HepG2 (cell line): ENCODE measurements at regions not wholly inside any gene's neighbourhood (a gene's known extent, or its start where the extent isn't known, plus 50 kb on each side); places are given as distances from the start of the nearest gene placed in this dataset.

Source experiments
- ATAC-seq: fragments of 200-7000 bp; cut with Tn5 transposase; 3 replicates; pipeline ENCODE4 v1.9.1; 2020; ENCODE audit warnings: mild to moderate bottlenecking, moderate library complexity
- BruUV-seq: library from RNA; stranded (reverse); fragments of 400-500 nt; replicated peaks from 2 replicates; lab custom pipeline; 2021; lab: Mats Ljungman, UMichigan
- CTCF ChIA-PET: fragments of 300-600 bp; formaldehyde crosslinking; extraction: SDS; loops from one replicate; lab custom pipeline; 2021; ENCODE audit warnings: low total read pairs, inconsistent platforms, low intra/inter-chr PET ratio; lab: Yijun Ruan, JAX
- POLR2A ChIA-PET: fragments of 350-600 bp; sonication (Branson Sonifier 250); formaldehyde crosslinking; loops from one replicate; lab custom pipeline; 2020; ENCODE audit warnings: antibody characterized with exemption, inconsistent platforms; lab: Yijun Ruan, JAX
- DNase-seq: peaks from one replicate; pipeline ENCODE4 v3.0.0-alpha.2; 2015; ENCODE audit warnings: low spot score
- FAIRE-seq: peaks from 3 replicates; lab custom pipeline; 2011; peaks lifted over from hg19 to GRCh38; lab: Jason Lieb, UNC
- H2AFZ ChIP-seq: one replicate; pipeline ENCODE4 v1.6.1; 2011; ENCODE audit warnings: low read length, inconsistent platforms
- H3K27ac ChIP-seq: fragments of 300-600 bp; 3 replicates; pipeline ENCODE4 v1.8.0; 2011; ENCODE audit warnings: mixed run types, mild to moderate bottlenecking, mixed read lengths, low read length, inconsistent platforms; ENCODE audit not compliant: insufficient read depth; ENCODE audit errors: extremely low read length
- H3K27me3 ChIP-seq, 2 experiments: fragments of 200-600 bp in 1 of 2; 2 replicates in 1 of 2; 3 replicates in 1 of 2; pipeline versions ENCODE4 v1.6.0 to v1.8.0; 2011; ENCODE audit warnings: low read length in 2 of 2, mild to moderate bottlenecking in 2 of 2, moderate library complexity in 2 of 2, inconsistent platforms in 1 of 2; ENCODE audit not compliant: insufficient read depth in 2 of 2, control insufficient read depth in 1 of 2
- H3K36me3 ChIP-seq, 2 experiments: fragments of 200-600 bp in 1 of 2; replicated peaks in 1 of 2; 2 replicates in 1 of 2; 3 replicates in 1 of 2; pipeline versions ENCODE4 v1.5.1 to v1.8.0; 2011; ENCODE audit warnings: low read length in 2 of 2, inconsistent platforms in 1 of 2; ENCODE audit not compliant: insufficient read depth in 2 of 2, control insufficient read depth in 1 of 2
- H3K4me1 ChIP-seq: 2 replicates; pipeline ENCODE4 v1.5.1; 2012; ENCODE audit warnings: low read length, inconsistent platforms; ENCODE audit not compliant: insufficient read depth
- H3K4me2 ChIP-seq: 2 replicates; pipeline ENCODE4 v1.6.0; 2011; ENCODE audit warnings: low read depth, low read length, inconsistent platforms
- H3K4me3 ChIP-seq, 3 experiments: fragments of 200-600 bp in 1 of 3; sonication (generic), shearing (Covaris generic) in 1 of 3; replicated peaks in 1 of 3; 2 replicates each; pipeline ENCODE4 v1.5.1; 2011 to 2016; ENCODE audit warnings: low read length in 3 of 3, inconsistent platforms in 2 of 3, low read depth in 2 of 3, mild to moderate bottlenecking in 2 of 3, control low read depth in 1 of 3, mixed read lengths in 1 of 3; ENCODE audit not compliant: insufficient read depth in 1 of 3
- H3K79me2 ChIP-seq: one replicate; pipeline ENCODE4 v1.6.1; 2011; ENCODE audit warnings: low read length, inconsistent platforms; ENCODE audit not compliant: insufficient read depth
- H3K9ac ChIP-seq: 2 replicates; pipeline ENCODE4 v1.6.0; 2011; ENCODE audit warnings: mild to moderate bottlenecking, low read depth, low read length, inconsistent platforms; ENCODE audit not compliant: insufficient read depth
- H3K9me3 ChIP-seq: 2 replicates; pipeline ENCODE4 v1.5.1; 2012; ENCODE audit warnings: mild to moderate bottlenecking, low read length
- H4K20me1 ChIP-seq: 2 replicates; pipeline ENCODE4 v1.6.0; 2011; ENCODE audit warnings: inconsistent platforms, mild to moderate bottlenecking, low read length, moderate library complexity; ENCODE audit not compliant: insufficient read depth
- FOXO4 ChIP-seq: sonication (generic); formaldehyde crosslinking; conservative IDR thresholded peaks from 2 replicates; pipeline ENCODE4 v1.8.1; 2023; ENCODE audit warnings: missing genetic modification reagents
- ISX ChIP-seq: sonication (generic); formaldehyde crosslinking; conservative IDR thresholded peaks from 2 replicates; pipeline ENCODE4 v1.5.0; 2020; ENCODE audit warnings: missing genetic modification reagents
- NFRKB ChIP-seq: fragments of 450-650 bp; IDR thresholded peaks from 2 replicates; pipeline ENCODE4 v1.6.1; 2017
- NR2F2 ChIP-seq: IDR thresholded peaks from 2 replicates; pipeline ENCODE4 v1.6.1; 2012; ENCODE audit warnings: low read depth, inconsistent platforms, borderline replicate concordance
- PPARG ChIP-seq: conservative IDR thresholded peaks from 2 replicates; pipeline ENCODE4 v1.6.1; 2016; ENCODE audit warnings: missing biosample characterization, missing genetic modification reagents
- RORA ChIP-seq: sonication (generic); formaldehyde crosslinking; IDR thresholded peaks from 2 replicates; pipeline ENCODE4 v1.5.0; 2020; ENCODE audit warnings: mild to moderate bottlenecking, missing genetic modification reagents, moderate library complexity
- SMAD1 ChIP-seq: sonication (generic); formaldehyde crosslinking; IDR thresholded peaks from 2 replicates; pipeline ENCODE4 v1.4.0; 2020; ENCODE audit warnings: missing genetic modification reagents, low read depth, mild to moderate bottlenecking, borderline replicate concordance
- SNAPC2 ChIP-seq: sonication (generic); formaldehyde crosslinking; IDR thresholded peaks from 2 replicates; pipeline ENCODE4 v1.8.1; 2022; ENCODE audit warnings: mild to moderate bottlenecking, missing genetic modification reagents
- ZNF263 ChIP-seq: sonication (generic); formaldehyde crosslinking; IDR thresholded peaks from 2 replicates; pipeline ENCODE4 v1.4.0; 2020; ENCODE audit warnings: missing genetic modification reagents
- ZNF331 ChIP-seq: sonication (generic); formaldehyde crosslinking; IDR thresholded peaks from 2 replicates; pipeline ENCODE4 v1.4.0; 2020; ENCODE audit warnings: missing genetic modification reagents
- ZNF367 ChIP-seq: sonication (generic); formaldehyde crosslinking; IDR thresholded peaks from 2 replicates; pipeline ENCODE4 v1.4.0; 2020; ENCODE audit warnings: missing genetic modification reagents, borderline replicate concordance
- ZNF382 ChIP-seq: sonication (generic); formaldehyde crosslinking; IDR thresholded peaks from 2 replicates; pipeline ENCODE4 v1.5.0; 2020; ENCODE audit warnings: missing genetic modification reagents, mild to moderate bottlenecking, borderline replicate concordance
- ZNF570 ChIP-seq: sonication (generic); formaldehyde crosslinking; IDR thresholded peaks from 2 replicates; pipeline ENCODE4 v1.4.0; 2020; ENCODE audit warnings: mild to moderate bottlenecking, missing genetic modification reagents, borderline replicate concordance
- ZNF615 ChIP-seq: sonication (generic); formaldehyde crosslinking; IDR thresholded peaks from 2 replicates; pipeline ENCODE4 v1.5.0; 2020; ENCODE audit warnings: mild to moderate bottlenecking, missing genetic modification reagents, borderline replicate concordance
- WGBS: methylation state at CpG from one replicate; pipeline ENCODE4 v1.1.6; 2017; ENCODE audit warnings: low lambda C conversion rate; 5-methylcytosine and 5-hydroxymethylcytosine counted together
- in situ Hi-C: cut with HindIII; loops from 2 replicates; pipeline ENCODE4 v1.10.0; 2017; ENCODE audit warnings: low pct_unique_long_range_greater_than_20kb; ENCODE audit not compliant: extremely low pct_ligation_motif_present
- intact Hi-C: fragments of 100-400 bp; cut with micrococcal nuclease; formaldehyde crosslinking; loops from one replicate; pipeline ENCODE4 v1.10.0; 2022; ENCODE audit not compliant: unreplicated experiment
- TF ChIP-seq, protein P1 (sequence below): sonication (generic); formaldehyde crosslinking; IDR thresholded peaks from 2 replicates; pipeline ENCODE4 v1.4.0; 2020; ENCODE audit warnings: missing genetic modification reagents

DNA sequence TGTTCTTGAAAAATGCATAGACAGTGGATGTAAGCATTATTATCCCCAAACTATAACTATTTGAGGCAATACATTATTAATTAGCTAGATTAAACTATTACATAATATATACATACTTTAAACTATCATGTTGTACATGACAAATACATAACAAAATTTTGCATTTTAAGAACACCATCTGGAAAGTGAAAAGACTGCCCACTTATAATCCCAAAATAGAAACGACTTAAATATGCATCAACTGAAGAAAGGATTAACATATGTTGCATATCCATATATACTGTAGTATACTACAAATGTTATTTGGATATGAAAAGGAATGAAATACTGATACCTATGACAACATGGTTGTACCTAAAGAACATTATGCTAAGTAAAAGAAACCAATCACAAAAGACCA is 700.8 kb upstream of the SPRY2 start (continued):
- no peak for TF ChIP-seq FOXO4 (CRISPR knock-in tag)
- no peak for TF ChIP-seq SMAD1 (CRISPR knock-in tag)
- TF ChIP-seq NR2F2: no peak
- TF ChIP-seq NFRKB: no peak
- TF ChIP-seq, all 625 proteins: peak for 0

DNA sequence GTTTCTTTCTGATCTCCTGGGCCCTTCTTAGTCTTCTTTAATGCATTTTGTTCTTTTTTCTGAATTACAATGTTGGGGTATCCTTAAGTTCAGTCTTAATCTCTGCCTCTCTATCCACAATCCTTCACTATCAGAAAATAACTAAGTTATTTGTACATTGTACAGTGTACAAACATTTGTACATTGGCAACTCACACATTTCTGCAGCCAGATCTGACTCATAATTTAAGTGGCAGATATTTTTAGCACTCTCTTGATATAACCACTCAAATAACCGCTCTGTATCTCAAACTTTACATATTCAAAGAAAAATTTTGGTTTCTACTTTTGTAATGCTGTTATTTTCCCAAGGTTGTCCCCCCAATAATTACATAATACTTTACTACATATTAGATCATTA is 691.1 kb upstream of the SPRY2 start:
- ATAC-seq: no peak
- CTCF ChIA-PET: no interaction called here

GRCh38 chr13:81025091-81025490 is 684.2 kb upstream of the SPRY2 start:
- H3K4me2 ChIP-seq: no peak overlapping the region
- H3K27me3 ChIP-seq: no peaks in the 10 kb centered on the region
- BruUV-seq: no TSS peak
- no peaks in the 10 kb centered on the region for H3K36me3 ChIP-seq
- POLR2A ChIA-PET: no interaction called here
- no peaks in the 10 kb centered on the region for H3K79me2 ChIP-seq
- 50% methylated on average over 3 of the region's 3 CpGs for WGBS
- no peak for TF ChIP-seq ZNF570 (CRISPR knock-in tag)
- TF ChIP-seq PPARG (CRISPR knock-in tag): no peak
- no peak for TF ChIP-seq ZNF615 (CRISPR knock-in tag)
- no peak for TF ChIP-seq ZNF382 (CRISPR knock-in tag)
- no peak for TF ChIP-seq ISX (CRISPR knock-in tag)
- no peak for TF ChIP-seq ZNF331
- TF ChIP-seq, protein P1, sequence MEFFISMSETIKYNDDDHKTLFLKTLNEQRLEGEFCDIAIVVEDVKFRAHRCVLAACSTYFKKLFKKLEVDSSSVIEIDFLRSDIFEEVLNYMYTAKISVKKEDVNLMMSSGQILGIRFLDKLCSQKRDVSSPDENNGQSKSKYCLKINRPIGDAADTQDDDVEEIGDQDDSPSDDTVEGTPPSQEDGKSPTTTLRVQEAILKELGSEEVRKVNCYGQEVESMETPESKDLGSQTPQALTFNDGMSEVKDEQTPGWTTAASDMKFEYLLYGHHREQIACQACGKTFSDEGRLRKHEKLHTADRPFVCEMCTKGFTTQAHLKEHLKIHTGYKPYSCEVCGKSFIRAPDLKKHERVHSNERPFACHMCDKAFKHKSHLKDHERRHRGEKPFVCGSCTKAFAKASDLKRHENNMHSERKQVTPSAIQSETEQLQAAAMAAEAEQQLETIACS (CRISPR knock-in tag): no peak
- CTCF ChIA-PET: no interaction called here
- peaks cover 6% of the 10 kb centered on the region; the same call in 1 of the 2 replicates for H3K4me1 ChIP-seq
- H3K4me3 ChIP-seq: no peak overlapping the region
- DNase-seq (no peak), FAIRE-seq (no peak), ATAC-seq (no peak)
- no peak overlapping the region for H2AFZ ChIP-seq
- no peaks in the 10 kb centered on the region for H4K20me1 ChIP-seq
- H3K27ac ChIP-seq: no peak overlapping the region
- peaks cover 5% of the 10 kb centered on the region; the same call in 1 of the 2 replicates for H3K9me3 ChIP-seq
- H3K9ac ChIP-seq: no peak overlapping the region
- in situ Hi-C loops (no loop called here), intact Hi-C loops (no loop called here)

More for the DNA sequence above, 691.1 kb upstream of the SPRY2 start:
- Histone ChIP-seq H4K20me1 (no peaks in the 10 kb centered on the region), H3K27ac (no peak overlapping the region), H3K4me3 (no peak overlapping the region), H3K79me2 (no peaks in the 10 kb centered on the region)
- POLR2A ChIA-PET: no interaction called here
- in situ Hi-C loops: no loop called here
- no peak for TF ChIP-seq ZNF263 (CRISPR knock-in tag)
- TF ChIP-seq SNAPC2: no peak
- TF ChIP-seq RORA (CRISPR knock-in tag): no peak
- TF ChIP-seq ZNF367 (CRISPR knock-in tag): no peak
- TF ChIP-seq, all 625 proteins: peak for 0
- Histone ChIP-seq H3K9ac (no peak overlapping the region), H3K4me2 (no peak overlapping the region), H3K36me3 (no peaks in the 10 kb centered on the region), H2AFZ (no peak overlapping the region), H3K27me3 (no peaks in the 10 kb centered on the region), H3K9me3 (no peaks in the 10 kb centered on the region), H3K4me1 (no peaks in the 10 kb centered on the region)
- DNase-seq (no peak), FAIRE-seq (no peak)
- BruUV-seq: no TSS peak
- intact Hi-C loops: no loop called here
- WGBS: 7% methylated on average over 1 of the region's 1 CpG
